GM13976 (cell line): ENCODE measurements at regions not wholly inside any gene's neighbourhood (a gene's known extent, or its start where the extent isn't known, plus 50 kb on each side); places are given as distances from the start of the nearest gene placed in this dataset.

Source experiments
- DNase-seq: peaks from one replicate; pipeline ENCODE4 v3.0.0; 2012; ENCODE audit warnings: low spot score
- in situ Hi-C: fragments of 300-500 bp; cut with MboI; formaldehyde crosslinking; loops from one replicate; pipeline ENCODE4 v1.12.0; 2022; ENCODE audit warnings: low sequenced_read_pairs, mixed read lengths, inconsistent platforms; ENCODE audit not compliant: unreplicated experiment
- TF ChIP-seq, protein P1 (sequence below): IDR thresholded peaks from 2 replicates; pipeline ENCODE4 v1.5.1; 2012; ENCODE audit warnings: borderline replicate concordance, mild to moderate bottlenecking; ENCODE audit not compliant: insufficient read depth; ENCODE audit errors: extremely low read depth, missing control alignments, control extremely low read depth

DNA sequence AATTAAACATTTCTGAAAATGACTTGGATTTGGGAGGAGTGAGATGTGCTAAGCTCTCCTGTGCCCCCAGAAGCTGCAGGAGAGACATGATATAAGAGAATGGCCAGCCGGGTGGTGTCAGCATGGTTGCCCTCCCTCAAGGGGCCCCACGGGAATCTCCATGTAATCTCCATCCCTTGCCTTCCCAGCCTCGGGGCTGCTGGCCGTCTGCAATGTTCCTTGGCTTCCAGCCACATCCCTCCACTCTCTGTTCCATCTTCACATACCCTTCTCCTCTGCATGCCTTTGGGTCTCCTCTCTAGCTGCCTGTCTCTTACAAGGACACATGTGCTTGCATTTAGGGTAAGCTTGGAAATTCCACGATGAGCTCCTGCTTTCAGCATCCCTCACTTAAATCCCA lies 172.0 kb downstream of the TSHZ3 start:
- in situ Hi-C loops: no loop called here
- TF ChIP-seq, protein P1, sequence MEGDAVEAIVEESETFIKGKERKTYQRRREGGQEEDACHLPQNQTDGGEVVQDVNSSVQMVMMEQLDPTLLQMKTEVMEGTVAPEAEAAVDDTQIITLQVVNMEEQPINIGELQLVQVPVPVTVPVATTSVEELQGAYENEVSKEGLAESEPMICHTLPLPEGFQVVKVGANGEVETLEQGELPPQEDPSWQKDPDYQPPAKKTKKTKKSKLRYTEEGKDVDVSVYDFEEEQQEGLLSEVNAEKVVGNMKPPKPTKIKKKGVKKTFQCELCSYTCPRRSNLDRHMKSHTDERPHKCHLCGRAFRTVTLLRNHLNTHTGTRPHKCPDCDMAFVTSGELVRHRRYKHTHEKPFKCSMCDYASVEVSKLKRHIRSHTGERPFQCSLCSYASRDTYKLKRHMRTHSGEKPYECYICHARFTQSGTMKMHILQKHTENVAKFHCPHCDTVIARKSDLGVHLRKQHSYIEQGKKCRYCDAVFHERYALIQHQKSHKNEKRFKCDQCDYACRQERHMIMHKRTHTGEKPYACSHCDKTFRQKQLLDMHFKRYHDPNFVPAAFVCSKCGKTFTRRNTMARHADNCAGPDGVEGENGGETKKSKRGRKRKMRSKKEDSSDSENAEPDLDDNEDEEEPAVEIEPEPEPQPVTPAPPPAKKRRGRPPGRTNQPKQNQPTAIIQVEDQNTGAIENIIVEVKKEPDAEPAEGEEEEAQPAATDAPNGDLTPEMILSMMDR: no peak
- no peak for DNase-seq

- no peak for DNase-seq
- in situ Hi-C loops: no loop called here
- TF ChIP-seq, protein P1: no peak
These were observed 173.5 kb downstream of the TSHZ3 start for GRCh38 chr19:31175564-31176348.

GRCh38 chr19:31174948-31175347 lies 174.3 kb downstream of the TSHZ3 start:
- DNase-seq: no peak
- TF ChIP-seq, protein P1: no peak
- in situ Hi-C loops: no loop called here

GRCh38 chr19:31173991-31174390 lies 175.2 kb downstream of the TSHZ3 start:
- DNase-seq: no peak
- in situ Hi-C loops: no loop called here

GRCh38 chr19:31171936-31172335 lies 177.3 kb downstream of the TSHZ3 start:
- DNase-seq: no peak
- TF ChIP-seq, protein P1: no peak
- in situ Hi-C loops: no loop called here

More at GRCh38 chr19:31173991-31174390, 175.2 kb downstream of the TSHZ3 start:
- TF ChIP-seq, protein P1: no peak

DNA sequence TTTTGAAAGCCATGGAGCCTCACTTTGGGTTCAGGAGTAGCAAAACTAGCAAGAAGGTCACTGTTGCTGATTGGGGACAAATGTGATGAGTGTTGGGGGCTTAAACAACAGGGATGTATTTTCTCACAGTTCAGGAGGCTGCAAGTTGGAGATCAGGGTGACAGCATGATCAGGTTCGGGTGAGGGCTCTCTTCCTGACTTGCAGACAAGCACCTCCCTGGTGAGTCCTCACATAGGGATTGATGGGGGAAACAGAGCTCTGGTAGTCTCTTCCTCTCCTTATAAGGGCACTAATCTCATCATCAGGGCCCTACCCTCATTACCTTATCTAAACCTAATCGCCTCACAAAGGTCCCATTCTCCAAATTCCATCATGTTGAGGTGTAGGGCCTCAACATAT lies 179.2 kb downstream of the TSHZ3 start:
- no peak for DNase-seq
- in situ Hi-C loops: no loop called here
- TF ChIP-seq, protein P1: no peak
